GM23338 (cell line): ENCODE measurements at regions not wholly inside any gene's neighbourhood (a gene's known extent, or its start where the extent isn't known, plus 50 kb on each side); places are given as distances from the start of the nearest gene placed in this dataset.

Experiments
- ATAC-seq: fragments of 200-7000 bp; cut with Tn5 transposase; 3 replicates; pipeline ENCODE4 v1.9.1; 2020
- DNase-seq: peaks from one replicate; pipeline ENCODE4 v3.0.0-alpha.2; 2015; ENCODE audit warnings: low spot score
- H2AFZ ChIP-seq: fragments of 200-600 bp; sonication (generic); 2 replicates; pipeline ENCODE4 v1.8.0; 2016; ENCODE audit warnings: antibody characterized with exemption, mild to moderate bottlenecking, moderate library complexity
- H3F3A ChIP-seq: fragments of 200-600 bp; sonication (generic); replicated peaks from 2 replicates; pipeline ENCODE4 v1.8.0; 2017; ENCODE audit warnings: antibody characterized with exemption, mixed run types, low read depth
- H3K27ac ChIP-seq: fragments of 200-600 bp; sonication (generic); 2 replicates; pipeline ENCODE4 v1.6.1; 2016; ENCODE audit warnings: low read depth
- H3K27me3 ChIP-seq: fragments of 200-600 bp; sonication (generic); 2 replicates; pipeline ENCODE4 v1.8.0; 2016; ENCODE audit warnings: mild to moderate bottlenecking, mixed run types, moderate library complexity; ENCODE audit not compliant: insufficient read depth
- H3K36me3 ChIP-seq: fragments of 200-600 bp; sonication (generic); 2 replicates; pipeline ENCODE4 v1.8.0; 2016; ENCODE audit warnings: mild to moderate bottlenecking; ENCODE audit not compliant: insufficient read depth
- H3K4me1 ChIP-seq: fragments of 200-600 bp; sonication (generic); 2 replicates; pipeline ENCODE4 v1.8.0; 2016; ENCODE audit warnings: mild to moderate bottlenecking, moderate library complexity; ENCODE audit not compliant: insufficient read depth
- H3K4me2 ChIP-seq: fragments of 200-600 bp; sonication (generic); 2 replicates; pipeline ENCODE4 v1.7.1; 2017; ENCODE audit warnings: mixed run types
- H3K4me3 ChIP-seq: fragments of 200-600 bp; sonication (generic); 2 replicates; pipeline ENCODE4 v1.6.1; 2016; ENCODE audit warnings: mixed run types
- H3K79me2 ChIP-seq: fragments of 200-600 bp; sonication (generic); replicated peaks from 2 replicates; pipeline ENCODE4 v1.8.0; 2017; ENCODE audit warnings: mild to moderate bottlenecking; ENCODE audit not compliant: insufficient read depth
- H3K9me2 ChIP-seq: fragments of 200-600 bp; sonication (generic); 2 replicates; pipeline ENCODE4 v1.8.0; 2017; ENCODE audit not compliant: insufficient read depth
- H4K20me1 ChIP-seq: fragments of 200-600 bp; sonication (generic); replicated peaks from 2 replicates; pipeline ENCODE4 v1.8.0; 2017; ENCODE audit warnings: mild to moderate bottlenecking; ENCODE audit not compliant: insufficient read depth
- H3K27ac Mint-ChIP-seq: 2 replicates; pipeline ENCODE4 v1.8.0; 2020; ENCODE audit warnings: inconsistent platforms, mild to moderate bottlenecking, moderate library complexity, mixed read lengths
- H3K27me3 Mint-ChIP-seq: 3 replicates; pipeline ENCODE4 v1.8.0; 2022; ENCODE audit warnings: low read depth, mild to moderate bottlenecking, moderate library complexity, mixed read lengths, inconsistent platforms; ENCODE audit not compliant: insufficient read depth, poor library complexity
- H3K36me3 Mint-ChIP-seq: 3 replicates; pipeline ENCODE4 v1.8.0; 2021; ENCODE audit warnings: low read depth, mild to moderate bottlenecking, inconsistent platforms, moderate library complexity, mixed read lengths
- H3K4me1 Mint-ChIP-seq: 3 replicates; pipeline ENCODE4 v1.8.0; 2020; ENCODE audit warnings: mild to moderate bottlenecking, inconsistent platforms, mixed read lengths
- H3K4me3 Mint-ChIP-seq: 3 replicates; pipeline ENCODE4 v1.8.0; 2021; ENCODE audit warnings: moderate library complexity, mild to moderate bottlenecking, inconsistent platforms, mixed read lengths
- H3K9me3 Mint-ChIP-seq: 3 replicates; pipeline ENCODE4 v1.8.0; 2020; ENCODE audit warnings: moderate library complexity, mild to moderate bottlenecking, inconsistent platforms, mixed read lengths
- JUNB ChIP-seq: IDR thresholded peaks from one replicate; pipeline ENCODE4 v1.6.1; 2016; ENCODE audit warnings: antibody characterized with exemption; ENCODE audit not compliant: unreplicated experiment
- ZNF114 ChIP-seq: fragments of 250-450 bp; sonication (Bioruptor Pico); IDR thresholded peaks from 2 replicates; pipeline ENCODE4 v1.5.0; 2020; ENCODE audit warnings: mild to moderate bottlenecking, moderate library complexity
- ZNF331 ChIP-seq: fragments of 250-450 bp; sonication (Bioruptor Pico); IDR thresholded peaks from 2 replicates; pipeline ENCODE4 v1.5.0; 2020; ENCODE audit warnings: low read depth, mild to moderate bottlenecking, moderate library complexity
- ZNF462 ChIP-seq: fragments of 250-450 bp; sonication (Bioruptor Pico); IDR thresholded peaks from 2 replicates; pipeline ENCODE4 v1.5.0; 2020; ENCODE audit warnings: mild to moderate bottlenecking, moderate library complexity

GRCh38 chr7:113308399-113308798 is 190.0 kb upstream of the SMIM30 start:
- no peak overlapping the region for H3K4me3 ChIP-seq
- no peak for TF ChIP-seq ZNF114
- TF ChIP-seq ZNF331 (CRISPR knock-in tag), result no peak
- TF ChIP-seq ZNF462 (CRISPR knock-in tag), result no peak
- H3K36me3 Mint-ChIP-seq, result no peaks in the 10 kb centered on the region

GRCh38 chr7:113307147-113307546 is 188.8 kb upstream of the SMIM30 start:
- Mint-ChIP-seq H3K4me1 (no peaks in the 10 kb centered on the region), H3K9me3 (peaks cover 3% of the 10 kb centered on the region; the same call in 2 of the 3 replicates), H3K36me3 (no peaks in the 10 kb centered on the region), H3K27ac (no peak overlapping the region), H3K27me3 (no peaks in the 10 kb centered on the region), H3K4me3 (no peak overlapping the region)
- Histone ChIP-seq H3K4me2 (no peak overlapping the region), H3K27me3 (no peaks in the 10 kb centered on the region), H2AFZ (no peak overlapping the region), H3K79me2 (no peaks in the 10 kb centered on the region), H3F3A (no peaks in the 10 kb centered on the region), H3K27ac (no peak overlapping the region), H3K9me2 (no peaks in the 10 kb centered on the region), H3K36me3 (no peaks in the 10 kb centered on the region), H4K20me1 (no peaks in the 10 kb centered on the region), H3K4me3 (no peak overlapping the region), H3K4me1 (no peaks in the 10 kb centered on the region)
- DNase-seq, result no peak
- no peak for ATAC-seq
- TF ChIP-seq ZNF462 (CRISPR knock-in tag) (no peak), JUNB (no peak), ZNF331 (CRISPR knock-in tag) (no peak), ZNF114 (no peak)

More at GRCh38 chr7:113308399-113308798, 190.0 kb upstream of the SMIM30 start:
- DNase-seq (no peak), ATAC-seq (no peak)
- Mint-ChIP-seq H3K27me3 (no peaks in the 10 kb centered on the region), H3K4me3 (no peak overlapping the region), H3K4me1 (no peaks in the 10 kb centered on the region), H3K9me3 (0 out of 3 replicates have a peak, but pooled peaks cover under 1% of the 10 kb centered on the region), H3K27ac (no peak overlapping the region)
- H3K9me2 ChIP-seq, result no peaks in the 10 kb centered on the region
- H3K27me3 ChIP-seq, result no peaks in the 10 kb centered on the region
- no peak overlapping the region for H2AFZ ChIP-seq
- H3K36me3 ChIP-seq, result no peaks in the 10 kb centered on the region
- H3K4me1 ChIP-seq, result no peaks in the 10 kb centered on the region
- H3K4me2 ChIP-seq, result no peak overlapping the region
- H3K79me2 ChIP-seq, result no peaks in the 10 kb centered on the region
- H3F3A ChIP-seq, result no peaks in the 10 kb centered on the region
- no peak overlapping the region for H3K27ac ChIP-seq
- no peaks in the 10 kb centered on the region for H4K20me1 ChIP-seq
